NT2/D1 (cell line): ENCODE measurements at regions not wholly inside any gene's neighbourhood (a gene's known extent, or its start where the extent isn't known, plus 50 kb on each side); places are given as distances from the start of the nearest gene placed in this dataset.

Experiments used
- SUZ12 ChIP-seq: IDR thresholded peaks from 2 replicates; pipeline ENCODE4 v1.6.1; 2011; ENCODE audit not compliant: insufficient read length, insufficient read depth; ENCODE audit errors: extremely low read depth
- YY1 ChIP-seq: IDR thresholded peaks from 2 replicates; pipeline ENCODE4 v1.6.1; 2011; ENCODE audit not compliant: insufficient read length, insufficient read depth
- ZNF274 ChIP-seq: IDR thresholded peaks from 2 replicates; pipeline ENCODE4 v1.6.1; 2011; ENCODE audit warnings: mild to moderate bottlenecking, low read depth, low read length

- no peak for TF ChIP-seq YY1
- no peak for TF ChIP-seq ZNF274
- no peak for TF ChIP-seq SUZ12
Observed at GRCh38 chr5:2112173-2113025, 229.7 kb upstream of the IRX4 start.
